GM18517 (cell line): ENCODE measurements at regions not wholly inside any gene's neighbourhood (a gene's known extent, or its start where the extent isn't known, plus 50 kb on each side); places are given as distances from the start of the nearest gene placed in this dataset.
"Not testable (repeated sequence)": the region's sequence is repeated elsewhere in the genome, so short reads cannot be mapped to it uniquely, and the experiment has no call there.

Experiments used
- ATAC-seq: cut with Tn5 transposase; IDR thresholded peaks from one replicate; pipeline ENCODE4 v1.9.1; 2021; ENCODE audit warnings: mild to moderate bottlenecking, moderate library complexity; ENCODE audit not compliant: unreplicated experiment

- ATAC-seq: no peak
Observed at GRCh38 chr21:43291347-43291950, 122.6 kb downstream of the CRYAA start.

- no peak for ATAC-seq
Observed at GRCh38 chr21:43290421-43291346, 121.9 kb downstream of the CRYAA start.

GRCh38 chr21:43289966-43290365, 121.2 kb downstream of the CRYAA start:
- no peak for ATAC-seq

GRCh38 chr21:43289442-43289841, 120.6 kb downstream of the CRYAA start:
- ATAC-seq: no peak

GRCh38 chr21:43287795-43288755, 119.3 kb downstream of the CRYAA start:
- ATAC-seq: no peak

- ATAC-seq: no peak
Observed at GRCh38 chr21:43287111-43287760, 118.4 kb downstream of the CRYAA start.

GRCh38 chr21:43286196-43286595, 117.4 kb downstream of the CRYAA start:
- no peak for ATAC-seq

- no peak for ATAC-seq
Observed at GRCh38 chr21:43284700-43285099, 115.9 kb downstream of the CRYAA start.

- ATAC-seq: no peak
Observed at GRCh38 chr21:43284238-43284637, 115.4 kb downstream of the CRYAA start.

- ATAC-seq: not testable (repeated sequence)
Observed at GRCh38 chr21:43283925-43284221, 115.1 kb downstream of the CRYAA start.

GRCh38 chr21:43283136-43283924, 114.5 kb downstream of the CRYAA start:
- ATAC-seq: no peak

GRCh38 chr21:43282358-43283120, 113.7 kb downstream of the CRYAA start:
- ATAC-seq: no peak

GRCh38 chr21:43281661-43282357, 113.0 kb downstream of the CRYAA start:
- no peak for ATAC-seq

GRCh38 chr21:43280949-43281633, 112.3 kb downstream of the CRYAA start:
- no peak for ATAC-seq

- no peak for ATAC-seq
Observed at GRCh38 chr21:43279578-43279894, 110.7 kb downstream of the CRYAA start.

GRCh38 chr21:43278766-43279577, 110.2 kb downstream of the CRYAA start:
- no peak for ATAC-seq

GRCh38 chr21:43278359-43278758, 109.6 kb downstream of the CRYAA start:
- ATAC-seq: no peak
